ENCODE measurements at regions not wholly inside any gene's neighbourhood (a gene's known extent, or its start where the extent isn't known, plus 50 kb on each side); places are given as distances from the start of the nearest gene placed in this dataset.

- Histone ChIP-seq H3K9me3 (replicated peaks in 1 of 3) (no peaks in the 10 kb centered on the region), H3K27ac (no peak overlapping the region), H3K4me3 (no peak overlapping the region), H3K36me3 (replicated peaks in 1 of 2) (no peaks in the 10 kb centered on the region), H3K4me1 (replicated peaks in 1 of 2) (no peaks in the 10 kb centered on the region), H3K27me3 (no peaks in the 10 kb centered on the region)
- 74 to 79% (median 77%) methylated on average over 2 of the region's 2 CpGs for WGBS, 4 donors
- no peak for DNase-seq
- intact Hi-C loops (cut with DNase I): no loop called here
- no peak for TF ChIP-seq CTCF (IDR thresholded peaks at IDR 0.05)
- no peak for TF ChIP-seq POLR2A (IDR thresholded peaks at IDR 0.05)
These were observed 334.5 kb upstream of the PCDH7 start for GRCh38 chr4:30385650-30386049.

- intact Hi-C loops (cut with DNase I): no loop called here
- no peaks in the 10 kb centered on the region for H3K4me1 ChIP-seq (replicated peaks in 1 of 2)
- no peaks in the 10 kb centered on the region for H3K36me3 ChIP-seq (replicated peaks in 1 of 2)
- H3K27me3 ChIP-seq: no peaks in the 10 kb centered on the region
- 85 to 88% (median 88%) methylated on average over 4 of the region's 4 CpGs for WGBS, 4 donors
- no peak overlapping the region for H3K4me3 ChIP-seq
- H3K27ac ChIP-seq: no peak overlapping the region
- H3K9me3 ChIP-seq (replicated peaks in 1 of 3): no peaks in the 10 kb centered on the region
- DNase-seq: no peak
- TF ChIP-seq POLR2A (IDR thresholded peaks at IDR 0.05) (no peak), CTCF (IDR thresholded peaks at IDR 0.05) (no peak)
These were observed 333.8 kb upstream of the PCDH7 start for GRCh38 chr4:30386266-30386895.

GRCh38 chr4:30395902-30396301 lies 324.3 kb upstream of the PCDH7 start:
- WGBS, 4 donors: 34 to 59% (median 38%) methylated on average over 2 of the region's 2 CpGs
- Histone ChIP-seq H3K4me3 (no peak overlapping the region), H3K27ac (no peak overlapping the region), H3K9me3 (replicated peaks in 1 of 3) (no peaks in the 10 kb centered on the region), H3K4me1 (replicated peaks in 1 of 2) (no peaks in the 10 kb centered on the region), H3K27me3 (no peaks in the 10 kb centered on the region), H3K36me3 (replicated peaks in 1 of 2) (no peaks in the 10 kb centered on the region)
- DNase-seq: no peak
- intact Hi-C loops (cut with DNase I): no loop called here
- no peak for TF ChIP-seq POLR2A (IDR thresholded peaks at IDR 0.05)
- no peak for TF ChIP-seq CTCF (IDR thresholded peaks at IDR 0.05)

GRCh38 chr4:30396772-30397475 lies 323.2 kb upstream of the PCDH7 start:
- WGBS, 4 donors: 41 to 53% (median 48%) methylated on average over 2 of the region's 2 CpGs
- H3K36me3 ChIP-seq (replicated peaks in 1 of 2): no peaks in the 10 kb centered on the region
- intact Hi-C loops (cut with DNase I): no loop called here

More at GRCh38 chr4:30396772-30397475, 323.2 kb upstream of the PCDH7 start:
- no peak for TF ChIP-seq CTCF (IDR thresholded peaks at IDR 0.05)
- no peak for TF ChIP-seq POLR2A (IDR thresholded peaks at IDR 0.05)
- no peaks in the 10 kb centered on the region for H3K27me3 ChIP-seq
- DNase-seq: no peak
- H3K4me3 ChIP-seq: no peak overlapping the region
- H3K9me3 ChIP-seq (replicated peaks in 1 of 3): no peaks in the 10 kb centered on the region
- H3K27ac ChIP-seq: no peak overlapping the region
- no peaks in the 10 kb centered on the region for H3K4me1 ChIP-seq (replicated peaks in 1 of 2)

Measured in adrenal gland (tissue), 9 donors.